ENCODE measurements at regions not wholly inside any gene's neighbourhood (a gene's known extent, or its start where the extent isn't known, plus 50 kb on each side); places are given as distances from the start of the nearest gene placed in this dataset.

DNA sequence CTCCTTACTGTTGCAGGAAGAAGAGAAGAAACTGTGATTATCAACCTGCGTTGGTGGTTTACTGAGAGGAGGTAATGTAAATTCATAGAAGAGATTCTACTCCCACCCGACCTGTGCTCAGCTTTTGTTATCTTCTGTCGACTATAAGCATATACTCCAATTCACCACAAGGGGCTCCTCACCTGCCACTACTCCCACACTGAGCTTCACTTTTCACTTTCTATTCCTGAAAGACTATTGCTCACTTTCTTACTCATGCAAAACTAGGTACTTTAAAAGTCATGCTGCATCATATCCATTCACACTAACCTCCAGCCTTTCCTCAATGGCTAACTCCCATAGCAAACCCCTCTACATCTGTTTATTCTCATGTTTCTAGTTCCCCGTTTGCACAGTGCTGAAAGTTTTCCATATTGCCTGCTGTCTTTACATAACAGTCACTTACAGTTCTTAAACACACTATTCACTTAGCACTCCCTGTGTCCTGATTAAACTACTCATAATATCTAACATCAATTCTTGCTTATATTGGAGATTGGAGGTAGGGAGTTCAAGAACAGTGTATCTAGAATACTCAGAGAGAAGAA, 1062.6 kb downstream of the NR2F1-AS1 start:
- DNase-seq, result no peak
- H3K4me1 ChIP-seq, result no peaks in the 10 kb centered on the region
- TF ChIP-seq, protein P1, sequence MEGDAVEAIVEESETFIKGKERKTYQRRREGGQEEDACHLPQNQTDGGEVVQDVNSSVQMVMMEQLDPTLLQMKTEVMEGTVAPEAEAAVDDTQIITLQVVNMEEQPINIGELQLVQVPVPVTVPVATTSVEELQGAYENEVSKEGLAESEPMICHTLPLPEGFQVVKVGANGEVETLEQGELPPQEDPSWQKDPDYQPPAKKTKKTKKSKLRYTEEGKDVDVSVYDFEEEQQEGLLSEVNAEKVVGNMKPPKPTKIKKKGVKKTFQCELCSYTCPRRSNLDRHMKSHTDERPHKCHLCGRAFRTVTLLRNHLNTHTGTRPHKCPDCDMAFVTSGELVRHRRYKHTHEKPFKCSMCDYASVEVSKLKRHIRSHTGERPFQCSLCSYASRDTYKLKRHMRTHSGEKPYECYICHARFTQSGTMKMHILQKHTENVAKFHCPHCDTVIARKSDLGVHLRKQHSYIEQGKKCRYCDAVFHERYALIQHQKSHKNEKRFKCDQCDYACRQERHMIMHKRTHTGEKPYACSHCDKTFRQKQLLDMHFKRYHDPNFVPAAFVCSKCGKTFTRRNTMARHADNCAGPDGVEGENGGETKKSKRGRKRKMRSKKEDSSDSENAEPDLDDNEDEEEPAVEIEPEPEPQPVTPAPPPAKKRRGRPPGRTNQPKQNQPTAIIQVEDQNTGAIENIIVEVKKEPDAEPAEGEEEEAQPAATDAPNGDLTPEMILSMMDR (IDR thresholded peaks at IDR 0.05), result peak in 3 of 6 experiments; percentile 26 to 33 (median 32)
- no peak for TF ChIP-seq POLR2A (IDR thresholded peaks at IDR 0.05)
- H3K27me3 ChIP-seq, result no peaks in the 10 kb centered on the region
- H3K4me3 ChIP-seq, result no peak overlapping the region
- 53 to 63% methylated on average over 4 of the region's 4 CpGs for WGBS, 2 donors
- H3K27ac ChIP-seq, result no peak overlapping the region
- intact Hi-C loops (cut with DNase I), result no loop called here
- H3K36me3 ChIP-seq, result no peaks in the 10 kb centered on the region
- H3K9me3 ChIP-seq, result peaks cover 0 to 4% (median 0%) of the 10 kb centered on the region in 3 donors

DNA sequence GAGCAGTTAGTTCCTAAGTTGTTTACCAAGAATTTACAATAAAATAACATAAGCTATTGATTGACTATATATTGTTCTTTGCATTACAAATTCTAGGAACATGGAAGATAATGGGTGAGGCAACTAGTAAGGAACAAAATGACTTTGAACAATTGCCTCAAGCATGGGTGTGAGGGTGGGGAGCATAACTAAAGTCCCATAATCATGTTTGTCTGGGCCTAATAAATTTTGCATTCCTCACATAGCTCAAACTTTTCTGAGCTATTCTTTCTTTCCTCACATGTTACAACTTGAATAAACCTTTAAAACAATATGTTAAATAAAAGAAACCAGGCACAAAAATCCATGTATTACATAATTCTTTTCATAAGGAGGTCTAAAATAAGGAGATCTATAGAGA, 1066.1 kb downstream of the NR2F1-AS1 start:
- H3K4me1 ChIP-seq, result no peaks in the 10 kb centered on the region
- DNase-seq, result no peak
- no peak overlapping the region for H3K27ac ChIP-seq
- H3K4me3 ChIP-seq, result no peak overlapping the region
- no peaks in the 10 kb centered on the region for H3K27me3 ChIP-seq
- intact Hi-C loops (cut with DNase I), result no loop called here
- TF ChIP-seq POLR2A (IDR thresholded peaks at IDR 0.05), result no peak
- TF ChIP-seq, protein P1 (IDR thresholded peaks at IDR 0.05), result no peak
- peaks cover 0 to 23% (median 16%) of the 10 kb centered on the region in 3 donors for H3K9me3 ChIP-seq
- no peaks in the 10 kb centered on the region for H3K36me3 ChIP-seq

DNA sequence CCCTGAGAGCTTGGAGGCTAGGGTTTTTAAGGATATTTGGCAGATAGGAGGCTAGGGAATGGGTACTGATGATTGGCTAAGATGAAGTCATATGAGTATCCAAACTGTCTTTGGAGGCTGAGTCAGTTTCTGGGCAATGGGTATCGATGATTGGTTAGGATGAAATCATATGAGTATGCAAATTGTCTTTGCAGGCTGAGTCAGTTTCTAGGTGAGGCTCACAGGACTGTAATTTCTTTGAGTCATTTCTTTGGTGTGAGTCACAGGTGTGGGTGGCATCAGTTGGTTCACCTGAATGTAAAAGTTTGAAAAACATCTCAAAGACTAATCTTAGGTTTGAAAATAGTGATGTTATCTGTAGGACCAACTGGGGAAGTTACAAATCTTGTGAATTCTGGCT, 1068.0 kb downstream of the NR2F1-AS1 start:
- 38 to 53% methylated on average over 1 of the region's 1 CpG for whole genome bisulfite sequencing, 2 donors
- H3K27ac ChIP-seq, result no peak overlapping the region
- H3K27me3 ChIP-seq, result no peaks in the 10 kb centered on the region
- no peaks in the 10 kb centered on the region for H3K4me1 ChIP-seq
- no peak for DNase-seq
- H3K9me3 ChIP-seq, result peaks cover 0 to 36% (median 19%) of the 10 kb centered on the region in 3 donors
- intact Hi-C loops (cut with DNase I), result no loop called here
- no peak for TF ChIP-seq POLR2A (IDR thresholded peaks at IDR 0.05)
- TF ChIP-seq, protein P1 (IDR thresholded peaks at IDR 0.05), result no peak
- no peak overlapping the region for H3K4me3 ChIP-seq
- no peaks in the 10 kb centered on the region for H3K36me3 ChIP-seq

DNA sequence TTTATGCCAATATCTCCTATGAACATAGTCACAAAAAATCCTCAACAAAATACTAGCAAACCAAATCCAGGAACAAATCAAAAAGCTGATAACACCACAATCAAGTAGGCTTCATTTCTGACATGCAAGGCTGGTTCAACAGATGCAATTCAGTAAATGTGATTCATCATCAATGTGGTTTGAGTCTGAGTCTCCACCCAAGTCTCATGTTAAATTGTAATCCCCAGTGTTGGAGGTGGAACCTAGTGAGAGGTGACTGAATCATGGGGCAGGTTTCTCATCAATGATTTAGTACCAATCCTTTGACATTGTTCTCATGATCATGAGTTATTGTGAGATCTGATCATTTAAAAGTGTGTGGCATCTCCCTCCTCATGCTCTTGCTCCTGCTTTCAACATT, 1072.7 kb downstream of the NR2F1-AS1 start:
- H3K4me1 ChIP-seq, result no peaks in the 10 kb centered on the region
- intact Hi-C loops (cut with DNase I), result no loop called here
- DNase-seq, result no peak
- peaks cover 0 to 36% (median 13%) of the 10 kb centered on the region in 3 donors for H3K9me3 ChIP-seq
- no peak overlapping the region for H3K4me3 ChIP-seq
- no peak for TF ChIP-seq POLR2A (IDR thresholded peaks at IDR 0.05)
- TF ChIP-seq, protein P1 (IDR thresholded peaks at IDR 0.05), result no peak
- no peaks in the 10 kb centered on the region for H3K27me3 ChIP-seq
- H3K36me3 ChIP-seq, result no peaks in the 10 kb centered on the region
- no peak overlapping the region for H3K27ac ChIP-seq

DNA sequence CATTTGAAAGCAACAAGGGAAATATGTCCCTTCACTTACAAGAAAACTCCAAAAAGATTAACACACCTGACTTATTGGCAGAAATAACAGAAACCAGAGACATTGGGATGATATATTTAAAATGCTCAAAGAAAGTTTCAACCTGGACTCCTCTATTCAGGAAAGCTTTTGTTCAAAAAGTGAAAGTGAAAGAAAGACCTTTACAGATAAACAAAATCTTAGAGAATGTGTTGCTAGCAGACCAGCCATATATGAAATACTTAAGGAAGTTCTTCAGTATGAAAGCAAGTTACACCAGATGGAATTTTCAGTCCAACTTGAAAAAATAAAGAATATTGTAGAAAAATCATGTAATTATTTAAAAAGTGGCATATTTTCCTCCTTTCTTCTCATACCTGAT, 1075.1 kb downstream of the NR2F1-AS1 start:
- DNase-seq, result no peak
- Histone ChIP-seq H3K4me3 (no peak overlapping the region), H3K36me3 (no peaks in the 10 kb centered on the region), H3K27ac (no peak overlapping the region), H3K27me3 (no peaks in the 10 kb centered on the region), H3K4me1 (no peaks in the 10 kb centered on the region), H3K9me3 (peaks cover 0 to 20% (median 5%) of the 10 kb centered on the region in 3 donors)
- intact Hi-C loops (cut with DNase I), result no loop called here
- TF ChIP-seq, protein P1 (IDR thresholded peaks at IDR 0.05), result no peak
- no peak for TF ChIP-seq POLR2A (IDR thresholded peaks at IDR 0.05)
